HEK293 (cell line): ENCODE measurements at regions not wholly inside any gene's neighbourhood (a gene's known extent, or its start where the extent isn't known, plus 50 kb on each side); places are given as distances from the start of the nearest gene placed in this dataset.

Experiments
- KLF16 ChIP-seq: fragments of 450-650 bp; formaldehyde crosslinking; IDR thresholded peaks from 2 replicates; pipeline ENCODE4 v1.5.1; 2017; ENCODE audit warnings: missing biosample characterization, missing genetic modification characterization
- KLF9 ChIP-seq: fragments of 450-650 bp; formaldehyde crosslinking; IDR thresholded peaks from 2 replicates; pipeline ENCODE4 v1.5.1; 2016; ENCODE audit warnings: missing biosample characterization, missing genetic modification characterization, low read depth
- REST ChIP-seq: fragments of 450-650 bp; formaldehyde crosslinking; IDR thresholded peaks from 2 replicates; pipeline ENCODE4 v1.5.1; 2016; ENCODE audit warnings: missing biosample characterization, missing genetic modification characterization
- SETDB1 ChIP-seq: IDR thresholded peaks from one replicate; pipeline ENCODE4 v1.6.1; 2017; ENCODE audit warnings: mild to moderate bottlenecking, low read length, moderate library complexity, mixed read lengths; ENCODE audit not compliant: insufficient read length
- ZNF138 ChIP-seq: fragments of 450-650 bp; formaldehyde crosslinking; IDR thresholded peaks from 2 replicates; pipeline ENCODE4 v1.5.1; 2016; ENCODE audit warnings: missing biosample characterization, missing genetic modification characterization, borderline replicate concordance
- ZNF302 ChIP-seq: fragments of 450-650 bp; formaldehyde crosslinking; IDR thresholded peaks from 2 replicates; pipeline ENCODE4 v1.5.1; 2016; ENCODE audit warnings: missing biosample characterization, missing genetic modification characterization, low read depth
- ZNF311 ChIP-seq: fragments of 450-650 bp; formaldehyde crosslinking; IDR thresholded peaks from 2 replicates; pipeline ENCODE4 v1.5.1; 2017; ENCODE audit warnings: missing biosample characterization, missing genetic modification characterization, borderline replicate concordance
- ZNF404 ChIP-seq: fragments of 450-650 bp; formaldehyde crosslinking; IDR thresholded peaks from 2 replicates; pipeline ENCODE4 v1.5.1; 2017; ENCODE audit warnings: missing biosample characterization, missing genetic modification characterization
- TF ChIP-seq, protein P1 (sequence below): fragments of 450-650 bp; formaldehyde crosslinking; IDR thresholded peaks from 2 replicates; pipeline ENCODE4 v1.5.1; 2016; ENCODE audit warnings: missing biosample characterization, missing genetic modification characterization
- TF ChIP-seq, protein P2 (sequence below): fragments of 450-650 bp; formaldehyde crosslinking; IDR thresholded peaks from 2 replicates; pipeline ENCODE4 v1.5.1; 2016; ENCODE audit warnings: missing biosample characterization, missing genetic modification characterization, low read depth

DNA sequence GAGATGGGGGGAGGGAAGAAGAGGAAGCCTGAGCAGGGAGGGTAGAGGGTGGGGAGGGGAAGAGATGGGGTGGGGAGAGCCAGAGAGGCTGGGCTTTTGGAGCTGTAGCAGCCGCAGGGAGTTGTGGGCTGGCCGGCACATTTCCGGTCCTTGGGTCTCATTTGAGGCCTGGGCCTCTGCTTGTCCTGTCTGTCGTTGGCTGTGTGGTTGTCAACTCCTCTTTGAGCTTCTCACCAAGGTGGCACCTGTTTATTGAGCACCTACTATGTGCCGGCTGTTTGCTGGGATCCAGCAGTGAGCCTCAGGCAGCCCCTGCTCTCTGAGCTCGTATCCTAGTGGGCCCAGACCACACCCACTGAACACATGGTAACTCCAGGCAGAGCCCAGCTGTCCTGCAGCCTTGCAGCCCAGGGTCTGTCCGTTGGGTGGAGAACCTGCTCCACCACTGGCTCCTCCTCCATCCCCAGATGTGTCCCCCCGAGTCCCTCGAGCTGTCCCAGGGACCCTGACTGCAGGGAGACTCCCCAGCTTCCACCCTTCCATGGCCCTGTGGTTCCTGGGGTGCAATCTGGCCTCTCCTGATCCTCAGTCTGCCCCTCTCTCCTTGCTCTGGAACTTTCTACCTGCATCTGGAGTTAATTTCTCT, 164.9 kb downstream of the IRF8 start:
- no peak for TF ChIP-seq ZNF302 (tag by site-specific recombination)
- TF ChIP-seq REST: no peak
- TF ChIP-seq ZNF138 (tag by site-specific recombination): no peak
- TF ChIP-seq, protein P1, sequence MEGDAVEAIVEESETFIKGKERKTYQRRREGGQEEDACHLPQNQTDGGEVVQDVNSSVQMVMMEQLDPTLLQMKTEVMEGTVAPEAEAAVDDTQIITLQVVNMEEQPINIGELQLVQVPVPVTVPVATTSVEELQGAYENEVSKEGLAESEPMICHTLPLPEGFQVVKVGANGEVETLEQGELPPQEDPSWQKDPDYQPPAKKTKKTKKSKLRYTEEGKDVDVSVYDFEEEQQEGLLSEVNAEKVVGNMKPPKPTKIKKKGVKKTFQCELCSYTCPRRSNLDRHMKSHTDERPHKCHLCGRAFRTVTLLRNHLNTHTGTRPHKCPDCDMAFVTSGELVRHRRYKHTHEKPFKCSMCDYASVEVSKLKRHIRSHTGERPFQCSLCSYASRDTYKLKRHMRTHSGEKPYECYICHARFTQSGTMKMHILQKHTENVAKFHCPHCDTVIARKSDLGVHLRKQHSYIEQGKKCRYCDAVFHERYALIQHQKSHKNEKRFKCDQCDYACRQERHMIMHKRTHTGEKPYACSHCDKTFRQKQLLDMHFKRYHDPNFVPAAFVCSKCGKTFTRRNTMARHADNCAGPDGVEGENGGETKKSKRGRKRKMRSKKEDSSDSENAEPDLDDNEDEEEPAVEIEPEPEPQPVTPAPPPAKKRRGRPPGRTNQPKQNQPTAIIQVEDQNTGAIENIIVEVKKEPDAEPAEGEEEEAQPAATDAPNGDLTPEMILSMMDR (tag by site-specific recombination): no peak
- TF ChIP-seq KLF16: no peak
- no peak for TF ChIP-seq ZNF404
- no peak for TF ChIP-seq ZNF311
- no peak for TF ChIP-seq SETDB1
- 0 out of 2 replicates have a peak, but pooled peaks have one; percentile 19 for TF ChIP-seq KLF9 (tag by site-specific recombination)
- TF ChIP-seq, protein P2, sequence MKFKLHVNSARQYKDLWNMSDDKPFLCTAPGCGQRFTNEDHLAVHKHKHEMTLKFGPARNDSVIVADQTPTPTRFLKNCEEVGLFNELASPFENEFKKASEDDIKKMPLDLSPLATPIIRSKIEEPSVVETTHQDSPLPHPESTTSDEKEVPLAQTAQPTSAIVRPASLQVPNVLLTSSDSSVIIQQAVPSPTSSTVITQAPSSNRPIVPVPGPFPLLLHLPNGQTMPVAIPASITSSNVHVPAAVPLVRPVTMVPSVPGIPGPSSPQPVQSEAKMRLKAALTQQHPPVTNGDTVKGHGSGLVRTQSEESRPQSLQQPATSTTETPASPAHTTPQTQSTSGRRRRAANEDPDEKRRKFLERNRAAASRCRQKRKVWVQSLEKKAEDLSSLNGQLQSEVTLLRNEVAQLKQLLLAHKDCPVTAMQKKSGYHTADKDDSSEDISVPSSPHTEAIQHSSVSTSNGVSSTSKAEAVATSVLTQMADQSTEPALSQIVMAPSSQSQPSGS (tag by site-specific recombination): no peak
